Gastroesophageal sphincter (tissue), 4 donors: ENCODE measurements at regions not wholly inside any gene's neighbourhood (a gene's known extent, or its start where the extent isn't known, plus 50 kb on each side); places are given as distances from the start of the nearest gene placed in this dataset.

Source experiments
- ATAC-seq: fragments of 150-250 bp; one replicate; pipeline ENCODE4 v1.9.1; 2016; ENCODE audit warnings: mild to moderate bottlenecking, moderate library complexity
- H3K27ac ChIP-seq, 4 donors: fragments of 200-600 bp; sonication (generic) in 3 of 4; 1 replicate in 3 of 4; 2 replicates in 1 of 4; pipeline ENCODE4 v1.5.1; 2016 to 2019
- H3K27me3 ChIP-seq: fragments of 200-600 bp; sonication (generic); one replicate; pipeline ENCODE4 v1.5.1; 2019
- H3K36me3 ChIP-seq, 2 donors: fragments of 200-600 bp; sonication (generic); one replicate each; pipeline ENCODE4 v1.5.1; 2019; ENCODE audit warnings: control low read depth in 1 of 2
- H3K4me1 ChIP-seq, 3 donors: fragments of 200-600 bp; sonication (generic); 1 replicate in 2 of 3; 2 replicates in 1 of 3; pipeline ENCODE4 v1.5.1; 2016 to 2019; ENCODE audit warnings: control low read depth in 2 of 3
- H3K4me3 ChIP-seq, 2 donors: fragments of 200-600 bp; sonication (generic); one replicate each; pipeline ENCODE4 v1.5.1; 2019; ENCODE audit warnings: mild to moderate bottlenecking in 1 of 2, moderate library complexity in 1 of 2
- H3K9me3 ChIP-seq, 3 donors: fragments of 200-600 bp; sonication (generic); one replicate each; pipeline ENCODE4 v1.5.1; 2017 to 2019; ENCODE audit warnings: control low read depth in 2 of 3
- EP300 ChIP-seq: sonication (generic); formaldehyde crosslinking; IDR thresholded peaks from one replicate; pipeline ENCODE4 v1.6.1; 2017; ENCODE audit warnings: antibody characterized with exemption, mild to moderate bottlenecking
- POLR2A ChIP-seq, 2 donors: fragments of 450-650 bp; IDR thresholded peaks; one replicate each; pipeline ENCODE4 v1.6.1; 2017; ENCODE audit warnings: antibody characterized with exemption in 2 of 2, mild to moderate bottlenecking in 2 of 2, moderate library complexity in 1 of 2
- POLR2AphosphoS5 ChIP-seq: sonication (generic); formaldehyde crosslinking; IDR thresholded peaks from one replicate; pipeline ENCODE4 v1.6.1; 2017; ENCODE audit warnings: antibody characterized with exemption
- WGBS, 2 donors: methylation state at CpG; one replicate each; pipeline ENCODE4 v1.1.5; 2018; ENCODE audit warnings: low coverage in 1 of 2; 5-methylcytosine and 5-hydroxymethylcytosine counted together
- TF ChIP-seq, protein P1 (sequence below), 4 experiments: fragments of 200-600 bp in 2 of 4; fragments of 450-650 bp in 2 of 4; sonication (generic) in 1 of 4; IDR thresholded peaks; one replicate each; pipeline ENCODE4 v1.5.1; 2017 to 2019; ENCODE audit warnings: antibody characterized with exemption in 4 of 4, mild to moderate bottlenecking in 2 of 4, moderate library complexity in 2 of 4

DNA sequence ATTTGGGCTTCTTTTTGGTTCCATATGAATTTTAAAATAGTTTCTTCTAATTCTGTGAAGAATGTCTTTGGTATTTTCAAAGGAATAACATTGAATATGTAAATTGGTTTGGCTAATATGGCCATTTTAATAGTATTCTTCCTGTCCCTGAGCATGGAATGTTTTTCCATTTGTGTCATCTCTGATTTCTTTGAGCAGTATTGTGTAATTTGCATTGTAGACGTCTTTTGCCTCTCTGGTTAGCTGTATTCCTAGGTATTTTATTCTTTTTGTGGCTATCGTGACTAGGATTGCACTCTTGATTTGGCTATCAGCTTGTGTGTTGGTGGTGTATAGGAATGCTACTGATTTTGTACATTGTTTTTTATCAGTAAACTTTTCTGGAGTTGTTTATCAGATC, 601.9 kb downstream of the SNAPC1 start:
- no peaks in the 10 kb centered on the region for H3K4me1 ChIP-seq
- ATAC-seq = no peak
- H3K4me3 ChIP-seq = no peak overlapping the region
- H3K36me3 ChIP-seq = no peaks in the 10 kb centered on the region
- H3K9me3 ChIP-seq = no peaks in the 10 kb centered on the region
- no peak for TF ChIP-seq POLR2A (IDR thresholded peaks at IDR 0.05)
- TF ChIP-seq, protein P1, sequence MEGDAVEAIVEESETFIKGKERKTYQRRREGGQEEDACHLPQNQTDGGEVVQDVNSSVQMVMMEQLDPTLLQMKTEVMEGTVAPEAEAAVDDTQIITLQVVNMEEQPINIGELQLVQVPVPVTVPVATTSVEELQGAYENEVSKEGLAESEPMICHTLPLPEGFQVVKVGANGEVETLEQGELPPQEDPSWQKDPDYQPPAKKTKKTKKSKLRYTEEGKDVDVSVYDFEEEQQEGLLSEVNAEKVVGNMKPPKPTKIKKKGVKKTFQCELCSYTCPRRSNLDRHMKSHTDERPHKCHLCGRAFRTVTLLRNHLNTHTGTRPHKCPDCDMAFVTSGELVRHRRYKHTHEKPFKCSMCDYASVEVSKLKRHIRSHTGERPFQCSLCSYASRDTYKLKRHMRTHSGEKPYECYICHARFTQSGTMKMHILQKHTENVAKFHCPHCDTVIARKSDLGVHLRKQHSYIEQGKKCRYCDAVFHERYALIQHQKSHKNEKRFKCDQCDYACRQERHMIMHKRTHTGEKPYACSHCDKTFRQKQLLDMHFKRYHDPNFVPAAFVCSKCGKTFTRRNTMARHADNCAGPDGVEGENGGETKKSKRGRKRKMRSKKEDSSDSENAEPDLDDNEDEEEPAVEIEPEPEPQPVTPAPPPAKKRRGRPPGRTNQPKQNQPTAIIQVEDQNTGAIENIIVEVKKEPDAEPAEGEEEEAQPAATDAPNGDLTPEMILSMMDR (IDR thresholded peaks at IDR 0.05) = no peak
- no peak for TF ChIP-seq POLR2AphosphoS5
- no peak for TF ChIP-seq EP300
- H3K27me3 ChIP-seq = no peaks in the 10 kb centered on the region
- H3K27ac ChIP-seq = no peak overlapping the region
- 33 to 66% methylated on average over 1 to 2 of the region's 2 CpGs for WGBS, 2 donors

DNA sequence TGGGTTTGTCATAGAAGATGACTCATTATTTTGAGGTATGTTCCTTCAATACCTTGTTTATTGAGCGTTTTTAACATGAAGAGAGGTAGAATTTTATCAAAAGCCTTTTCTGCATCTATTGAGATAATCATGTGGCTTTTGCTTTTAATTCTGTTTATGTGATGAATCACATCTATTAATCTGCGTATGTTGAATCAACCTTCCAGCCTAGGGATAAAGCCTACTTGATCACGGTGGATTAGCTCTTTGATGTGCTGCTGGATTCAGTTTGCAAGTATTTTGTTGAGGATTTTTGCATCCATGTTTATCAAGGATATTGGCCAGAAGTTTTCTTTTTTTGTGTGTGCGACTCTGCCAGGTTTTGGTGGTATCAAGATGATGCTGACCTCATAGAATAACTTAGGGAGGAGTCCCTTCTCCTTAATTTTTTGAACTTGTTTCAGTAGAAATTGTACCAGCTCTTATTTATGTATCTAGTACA, 602.6 kb downstream of the SNAPC1 start:
- H3K4me3 ChIP-seq = no peak overlapping the region
- WGBS, 2 donors = 57 to 62% methylated on average over 3 to 4 of the region's 4 CpGs
- no peaks in the 10 kb centered on the region for H3K4me1 ChIP-seq
- no peak for TF ChIP-seq EP300
- H3K9me3 ChIP-seq = no peaks in the 10 kb centered on the region
- no peaks in the 10 kb centered on the region for H3K36me3 ChIP-seq
- H3K27me3 ChIP-seq = no peaks in the 10 kb centered on the region
- no peak for ATAC-seq
- H3K27ac ChIP-seq = no peak overlapping the region

DNA sequence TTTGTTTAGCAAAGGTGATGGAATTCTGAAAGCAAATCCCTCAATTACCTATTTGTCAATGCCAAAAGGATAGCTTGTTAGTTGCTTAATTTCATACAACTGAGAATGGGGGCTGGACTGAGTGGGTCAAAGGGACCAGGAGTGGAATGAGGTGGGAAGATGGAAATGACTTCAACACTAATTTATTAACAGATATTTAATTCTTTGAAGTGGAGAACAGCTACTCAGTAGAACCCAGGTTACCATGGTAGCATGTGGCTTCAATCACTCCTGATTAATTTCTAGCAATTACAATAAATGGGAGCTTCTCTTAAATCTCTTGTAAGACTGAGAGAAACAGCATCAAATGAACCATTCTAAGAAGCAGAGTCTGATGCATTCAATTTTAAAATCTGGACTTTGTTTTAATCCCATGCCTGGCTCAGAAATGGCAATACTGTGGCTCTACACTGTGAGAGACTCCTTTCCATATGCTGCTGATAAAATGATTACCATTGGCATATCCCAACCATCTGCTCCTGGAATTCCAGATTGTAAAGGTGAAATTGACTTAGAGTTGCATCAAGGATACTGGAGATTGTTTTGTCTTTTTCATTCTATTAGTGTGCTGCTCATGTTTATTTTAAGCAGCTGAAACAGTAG, 607.8 kb downstream of the SNAPC1 start:
- Histone ChIP-seq H3K9me3 (no peaks in the 10 kb centered on the region), H3K27ac (no peak overlapping the region), H3K4me1 (no peaks in the 10 kb centered on the region), H3K4me3 (no peak overlapping the region), H3K27me3 (no peaks in the 10 kb centered on the region), H3K36me3 (no peaks in the 10 kb centered on the region)
- ATAC-seq = no peak
- TF ChIP-seq POLR2A (IDR thresholded peaks at IDR 0.05) = no peak
- no peak for TF ChIP-seq POLR2AphosphoS5
- no peak for TF ChIP-seq EP300
- TF ChIP-seq, protein P1 (IDR thresholded peaks at IDR 0.05) = no peak

DNA sequence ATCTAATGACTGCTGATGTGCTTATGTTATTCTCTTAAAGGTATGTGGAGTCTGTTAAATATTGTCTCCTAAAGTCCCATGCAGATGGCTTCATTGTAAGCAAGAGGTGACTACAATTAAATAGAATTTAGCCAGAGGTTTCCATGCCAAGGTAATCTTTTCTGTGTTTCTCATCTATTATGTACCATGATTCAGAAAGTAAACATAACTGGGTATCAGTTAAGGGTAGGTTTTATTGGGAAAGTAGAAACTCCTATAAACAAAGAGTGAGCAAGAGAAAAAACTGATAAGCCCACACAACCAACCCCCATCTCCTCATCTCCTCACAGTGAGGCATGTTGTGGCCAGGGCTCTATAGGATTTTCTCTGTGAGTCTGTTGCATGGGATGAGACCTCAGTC, 611.7 kb downstream of the SNAPC1 start:
- no peaks in the 10 kb centered on the region for H3K36me3 ChIP-seq
- no peak for TF ChIP-seq POLR2A (IDR thresholded peaks at IDR 0.05)
- TF ChIP-seq POLR2AphosphoS5 = no peak
- no peak for TF ChIP-seq EP300
- TF ChIP-seq, protein P1 (IDR thresholded peaks at IDR 0.05) = no peak
- H3K27me3 ChIP-seq = no peaks in the 10 kb centered on the region
- no peaks in the 10 kb centered on the region for H3K4me1 ChIP-seq
- no peak overlapping the region for H3K4me3 ChIP-seq
- no peak for ATAC-seq
- no peak overlapping the region for H3K27ac ChIP-seq
- no peaks in the 10 kb centered on the region for H3K9me3 ChIP-seq

DNA sequence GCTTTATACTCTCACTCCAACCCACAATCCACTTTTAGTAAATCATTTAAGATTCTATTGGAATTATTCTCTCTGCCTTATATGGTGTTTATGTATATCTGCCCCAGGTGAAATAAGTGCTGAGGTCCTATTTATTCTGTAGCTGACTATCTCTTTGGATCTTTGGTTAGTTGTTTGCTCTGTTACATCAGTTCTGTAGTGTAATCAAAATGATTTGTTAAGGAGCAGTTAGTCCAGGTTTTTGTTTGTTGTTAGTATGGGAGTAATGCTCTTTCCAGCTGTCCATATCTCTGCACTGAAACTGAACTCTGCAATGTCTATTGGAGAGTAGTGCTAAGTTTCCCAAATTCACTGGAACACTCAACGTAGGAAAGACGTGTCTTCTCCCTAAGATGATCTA, 615.8 kb downstream of the SNAPC1 start:
- Histone ChIP-seq H3K4me3 (no peak overlapping the region), H3K27me3 (no peaks in the 10 kb centered on the region), H3K27ac (no peak overlapping the region), H3K9me3 (no peaks in the 10 kb centered on the region), H3K36me3 (no peaks in the 10 kb centered on the region), H3K4me1 (no peaks in the 10 kb centered on the region)
- TF ChIP-seq, protein P1 (IDR thresholded peaks at IDR 0.05) = no peak
- TF ChIP-seq POLR2AphosphoS5 (no peak), EP300 (no peak), POLR2A (IDR thresholded peaks at IDR 0.05) (no peak)
- 88% methylated on average over 2 of the region's 2 CpGs; no CpG with 5 or more reads in 1 of the 2 donors for WGBS, 2 donors
- no peak for ATAC-seq
